ENCODE measurements at regions not wholly inside any gene's neighbourhood (a gene's known extent, or its start where the extent isn't known, plus 50 kb on each side); places are given as distances from the start of the nearest gene placed in this dataset.

DNA sequence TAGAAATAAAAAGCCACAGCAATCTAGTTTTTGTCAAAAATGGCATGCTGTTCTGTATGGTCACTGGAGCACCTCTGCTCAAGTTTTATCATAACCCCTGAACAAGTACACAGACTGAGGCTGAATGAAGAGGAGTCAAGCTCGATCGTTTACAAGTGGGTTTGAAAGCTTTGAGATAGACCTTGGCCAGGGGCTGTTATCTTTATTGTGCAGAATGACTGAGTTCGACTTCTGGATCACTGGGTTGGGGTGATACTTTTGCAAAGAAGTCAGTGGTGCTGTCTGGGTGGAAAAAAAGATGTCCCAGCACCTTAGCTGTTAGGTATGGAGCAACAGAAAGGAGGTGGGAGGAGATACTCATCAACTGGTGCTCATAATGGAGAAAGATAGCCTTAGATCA is 446.0 kb downstream of the HACE1 start (continued):
- TF ChIP-seq NFIC (IDR thresholded peaks at IDR 0.05) (0 out of 2 replicates have a peak, but pooled peaks have one; percentile 9), ZNF347 (CRISPR knock-in tag; IDR thresholded peaks at IDR 0.05; ENCODE audit: low read depth) (no peak), ZBTB17 (CRISPR knock-in tag; IDR thresholded peaks at IDR 0.05) (no peak), SMARCB1 (IDR thresholded peaks at IDR 0.05; ENCODE audit: insufficient read length, low read depth) (no peak), SRSF3 (IDR thresholded peaks at IDR 0.05; ENCODE audit: insufficient read depth, low read length) (no peak), ETV1 (tag; conservative IDR thresholded peaks at IDR 0.05; ENCODE audit: low read depth) (no peak), ZNF589 (CRISPR knock-in tag; IDR thresholded peaks at IDR 0.05; ENCODE audit: low read depth) (no peak), ZNF239 (CRISPR knock-in tag; IDR thresholded peaks at IDR 0.05) (no peak), NR1H2 (CRISPR knock-in tag; IDR thresholded peaks at IDR 0.05) (no peak), PHF8 (IDR thresholded peaks at IDR 0.05; ENCODE audit: borderline replicate concordance, low read length) (no peak), CBFA2T2 (conservative IDR thresholded peaks at IDR 0.05) (peak; percentile 60), CBFB (CRISPR knock-in tag; IDR thresholded peaks at IDR 0.05) (no peak), POLR2AphosphoS2 (IDR thresholded peaks at IDR 0.05; ENCODE audit: low read length) (no peak), CBFA2T3 (IDR thresholded peaks at IDR 0.05) (peak; percentile 81), CBX5 (IDR thresholded peaks at IDR 0.05; ENCODE audit: borderline replicate concordance, low read depth) (no peak), ZC3H11A (IDR thresholded peaks at IDR 0.05; ENCODE audit: low read depth, low read length) (no peak), RNF2 (IDR thresholded peaks at IDR 0.05) (no peak)
- TF ChIP-seq, protein P1, sequence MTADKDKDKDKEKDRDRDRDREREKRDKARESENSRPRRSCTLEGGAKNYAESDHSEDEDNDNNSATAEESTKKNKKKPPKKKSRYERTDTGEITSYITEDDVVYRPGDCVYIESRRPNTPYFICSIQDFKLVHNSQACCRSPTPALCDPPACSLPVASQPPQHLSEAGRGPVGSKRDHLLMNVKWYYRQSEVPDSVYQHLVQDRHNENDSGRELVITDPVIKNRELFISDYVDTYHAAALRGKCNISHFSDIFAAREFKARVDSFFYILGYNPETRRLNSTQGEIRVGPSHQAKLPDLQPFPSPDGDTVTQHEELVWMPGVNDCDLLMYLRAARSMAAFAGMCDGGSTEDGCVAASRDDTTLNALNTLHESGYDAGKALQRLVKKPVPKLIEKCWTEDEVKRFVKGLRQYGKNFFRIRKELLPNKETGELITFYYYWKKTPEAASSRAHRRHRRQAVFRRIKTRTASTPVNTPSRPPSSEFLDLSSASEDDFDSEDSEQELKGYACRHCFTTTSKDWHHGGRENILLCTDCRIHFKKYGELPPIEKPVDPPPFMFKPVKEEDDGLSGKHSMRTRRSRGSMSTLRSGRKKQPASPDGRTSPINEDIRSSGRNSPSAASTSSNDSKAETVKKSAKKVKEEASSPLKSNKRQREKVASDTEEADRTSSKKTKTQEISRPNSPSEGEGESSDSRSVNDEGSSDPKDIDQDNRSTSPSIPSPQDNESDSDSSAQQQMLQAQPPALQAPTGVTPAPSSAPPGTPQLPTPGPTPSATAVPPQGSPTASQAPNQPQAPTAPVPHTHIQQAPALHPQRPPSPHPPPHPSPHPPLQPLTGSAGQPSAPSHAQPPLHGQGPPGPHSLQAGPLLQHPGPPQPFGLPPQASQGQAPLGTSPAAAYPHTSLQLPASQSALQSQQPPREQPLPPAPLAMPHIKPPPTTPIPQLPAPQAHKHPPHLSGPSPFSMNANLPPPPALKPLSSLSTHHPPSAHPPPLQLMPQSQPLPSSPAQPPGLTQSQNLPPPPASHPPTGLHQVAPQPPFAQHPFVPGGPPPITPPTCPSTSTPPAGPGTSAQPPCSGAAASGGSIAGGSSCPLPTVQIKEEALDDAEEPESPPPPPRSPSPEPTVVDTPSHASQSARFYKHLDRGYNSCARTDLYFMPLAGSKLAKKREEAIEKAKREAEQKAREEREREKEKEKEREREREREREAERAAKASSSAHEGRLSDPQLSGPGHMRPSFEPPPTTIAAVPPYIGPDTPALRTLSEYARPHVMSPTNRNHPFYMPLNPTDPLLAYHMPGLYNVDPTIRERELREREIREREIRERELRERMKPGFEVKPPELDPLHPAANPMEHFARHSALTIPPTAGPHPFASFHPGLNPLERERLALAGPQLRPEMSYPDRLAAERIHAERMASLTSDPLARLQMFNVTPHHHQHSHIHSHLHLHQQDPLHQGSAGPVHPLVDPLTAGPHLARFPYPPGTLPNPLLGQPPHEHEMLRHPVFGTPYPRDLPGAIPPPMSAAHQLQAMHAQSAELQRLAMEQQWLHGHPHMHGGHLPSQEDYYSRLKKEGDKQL (CRISPR knock-in tag; IDR thresholded peaks at IDR 0.05; ENCODE audit: borderline replicate concordance): no peak
- TF ChIP-seq, protein P2, sequence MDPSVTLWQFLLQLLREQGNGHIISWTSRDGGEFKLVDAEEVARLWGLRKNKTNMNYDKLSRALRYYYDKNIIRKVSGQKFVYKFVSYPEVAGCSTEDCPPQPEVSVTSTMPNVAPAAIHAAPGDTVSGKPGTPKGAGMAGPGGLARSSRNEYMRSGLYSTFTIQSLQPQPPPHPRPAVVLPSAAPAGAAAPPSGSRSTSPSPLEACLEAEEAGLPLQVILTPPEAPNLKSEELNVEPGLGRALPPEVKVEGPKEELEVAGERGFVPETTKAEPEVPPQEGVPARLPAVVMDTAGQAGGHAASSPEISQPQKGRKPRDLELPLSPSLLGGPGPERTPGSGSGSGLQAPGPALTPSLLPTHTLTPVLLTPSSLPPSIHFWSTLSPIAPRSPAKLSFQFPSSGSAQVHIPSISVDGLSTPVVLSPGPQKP (CRISPR knock-in tag; IDR thresholded peaks at IDR 0.05): no peak
- TF ChIP-seq, protein P3, sequence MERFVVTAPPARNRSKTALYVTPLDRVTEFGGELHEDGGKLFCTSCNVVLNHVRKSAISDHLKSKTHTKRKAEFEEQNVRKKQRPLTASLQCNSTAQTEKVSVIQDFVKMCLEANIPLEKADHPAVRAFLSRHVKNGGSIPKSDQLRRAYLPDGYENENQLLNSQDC (CRISPR knock-in tag; IDR thresholded peaks at IDR 0.05): no peak
